Rectal smooth muscle tissue (tissue), 1 donor: ENCODE measurements at regions not wholly inside any gene's neighbourhood (a gene's known extent, or its start where the extent isn't known, plus 50 kb on each side); places are given as distances from the start of the nearest gene placed in this dataset.
"Not testable (repeated sequence)": the region's sequence is repeated elsewhere in the genome, so short reads cannot be mapped to it uniquely, and the experiment has no call there.

Experiments
- H3K27ac ChIP-seq: one replicate; pipeline ENCODE4 v1.7.0; 2013; ENCODE audit warnings: low read depth, low read length, inconsistent platforms
- H3K27me3 ChIP-seq: one replicate; pipeline ENCODE4 v1.7.0; 2013; ENCODE audit warnings: low read length; ENCODE audit not compliant: control insufficient read depth, insufficient read depth
- H3K36me3 ChIP-seq: one replicate; pipeline ENCODE4 v1.7.0; 2013; ENCODE audit warnings: low read length; ENCODE audit not compliant: control insufficient read depth, insufficient read depth
- H3K4me1 ChIP-seq: one replicate; pipeline ENCODE4 v1.7.0; 2013; ENCODE audit warnings: low read length; ENCODE audit not compliant: control insufficient read depth, insufficient read depth
- H3K4me3 ChIP-seq: one replicate; pipeline ENCODE4 v1.7.0; 2013; ENCODE audit warnings: low read length
- H3K9ac ChIP-seq: one replicate; pipeline ENCODE4 v1.7.0; 2013; ENCODE audit warnings: low read length

GRCh38 chr15:81786776-81787175 is 259.0 kb downstream of the MEX3B start:
- no peak overlapping the region for H3K9ac ChIP-seq
- no peaks in the 10 kb centered on the region for H3K36me3 ChIP-seq
- H3K4me1 ChIP-seq = no peaks in the 10 kb centered on the region
- H3K27ac ChIP-seq = no peak overlapping the region
- H3K4me3 ChIP-seq = no peak overlapping the region
- no peaks in the 10 kb centered on the region for H3K27me3 ChIP-seq

DNA sequence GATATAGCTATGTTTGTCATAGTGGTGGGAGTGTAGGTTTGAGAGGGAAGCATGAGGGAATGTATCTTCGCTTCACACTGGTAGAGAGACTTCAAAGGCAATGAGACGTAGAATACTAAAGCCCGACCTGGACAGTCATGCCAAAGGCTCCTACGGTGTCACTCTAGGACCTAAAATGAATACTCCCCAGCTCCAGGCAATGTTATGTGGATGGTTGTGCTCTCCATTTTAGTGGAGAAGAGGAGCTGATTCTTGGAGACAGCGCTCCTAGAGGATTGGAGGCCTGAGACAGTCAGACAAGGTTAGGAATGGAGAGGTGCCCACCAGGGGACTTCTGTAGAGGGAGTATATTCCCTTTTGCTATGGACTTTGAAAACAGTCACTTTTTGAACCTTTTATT is 260.1 kb downstream of the MEX3B start:
- Histone ChIP-seq H3K36me3 (no peaks in the 10 kb centered on the region), H3K4me3 (no peak overlapping the region), H3K9ac (no peak overlapping the region), H3K27ac (no peak overlapping the region), H3K4me1 (no peaks in the 10 kb centered on the region), H3K27me3 (no peaks in the 10 kb centered on the region)

GRCh38 chr15:81785181-81785580 is 260.6 kb downstream of the MEX3B start:
- no peak overlapping the region for H3K9ac ChIP-seq
- H3K27ac ChIP-seq = no peak overlapping the region
- H3K36me3 ChIP-seq = no peaks in the 10 kb centered on the region
- no peaks in the 10 kb centered on the region for H3K27me3 ChIP-seq
- no peak overlapping the region for H3K4me3 ChIP-seq
- H3K4me1 ChIP-seq = no peaks in the 10 kb centered on the region

GRCh38 chr15:81784751-81785150 is 261.1 kb downstream of the MEX3B start:
- H3K36me3 ChIP-seq = no peaks in the 10 kb centered on the region
- H3K27me3 ChIP-seq = no peaks in the 10 kb centered on the region
- H3K4me3 ChIP-seq = no peak overlapping the region
- H3K27ac ChIP-seq = no peak overlapping the region
- H3K4me1 ChIP-seq = no peaks in the 10 kb centered on the region
- H3K9ac ChIP-seq = no peak overlapping the region

- H3K4me3 ChIP-seq = no peak overlapping the region
- H3K27me3 ChIP-seq = no peaks in the 10 kb centered on the region
- no peaks in the 10 kb centered on the region for H3K4me1 ChIP-seq
- no peaks in the 10 kb centered on the region for H3K36me3 ChIP-seq
- no peak overlapping the region for H3K27ac ChIP-seq
- H3K9ac ChIP-seq = no peak overlapping the region
Observed at GRCh38 chr15:81783586-81783985, 262.2 kb downstream of the MEX3B start.

GRCh38 chr15:81783076-81783475 is 262.7 kb downstream of the MEX3B start:
- H3K4me1 ChIP-seq = no peaks in the 10 kb centered on the region
- H3K4me3 ChIP-seq = no peak overlapping the region
- no peak overlapping the region for H3K9ac ChIP-seq
- no peak overlapping the region for H3K27ac ChIP-seq
- no peaks in the 10 kb centered on the region for H3K36me3 ChIP-seq
- H3K27me3 ChIP-seq = no peaks in the 10 kb centered on the region

GRCh38 chr15:81781395-81781794 is 264.4 kb downstream of the MEX3B start:
- no peaks in the 10 kb centered on the region for H3K36me3 ChIP-seq
- H3K4me3 ChIP-seq = no peak overlapping the region
- no peak overlapping the region for H3K9ac ChIP-seq
- H3K27me3 ChIP-seq = no peaks in the 10 kb centered on the region
- no peaks in the 10 kb centered on the region for H3K4me1 ChIP-seq
- no peak overlapping the region for H3K27ac ChIP-seq

- H3K4me3 ChIP-seq = no peak overlapping the region
Observed at GRCh38 chr15:81780966-81781365, 264.9 kb downstream of the MEX3B start.

DNA sequence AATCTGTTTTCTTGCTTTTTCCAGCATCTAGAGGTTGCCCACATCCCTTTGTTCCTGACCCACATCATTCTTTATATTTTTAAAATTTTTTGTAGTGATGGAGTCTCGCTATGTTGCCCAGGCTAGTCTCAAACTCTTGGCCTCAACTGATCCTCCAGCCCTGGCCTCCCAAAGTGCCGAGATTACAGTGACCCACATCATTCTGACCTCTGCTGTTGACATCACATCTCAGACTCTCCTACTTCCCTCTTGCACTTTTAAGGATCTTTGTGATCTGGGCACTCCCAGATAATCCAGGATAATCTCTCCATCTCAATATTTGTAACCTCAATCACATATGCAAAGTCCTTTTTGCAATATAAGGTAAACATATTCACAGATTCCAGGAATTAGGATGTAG is 266.6 kb downstream of the MEX3B start:
- Histone ChIP-seq H3K27ac (no peak overlapping the region), H3K27me3 (no peaks in the 10 kb centered on the region), H3K9ac (no peak overlapping the region), H3K4me3 (no peak overlapping the region), H3K4me1 (no peaks in the 10 kb centered on the region), H3K36me3 (no peaks in the 10 kb centered on the region)

More at GRCh38 chr15:81780966-81781365, 264.9 kb downstream of the MEX3B start:
- no peak overlapping the region for H3K27ac ChIP-seq
- H3K4me1 ChIP-seq = no peaks in the 10 kb centered on the region
- H3K36me3 ChIP-seq = no peaks in the 10 kb centered on the region
- no peak overlapping the region for H3K9ac ChIP-seq
- no peaks in the 10 kb centered on the region for H3K27me3 ChIP-seq

DNA sequence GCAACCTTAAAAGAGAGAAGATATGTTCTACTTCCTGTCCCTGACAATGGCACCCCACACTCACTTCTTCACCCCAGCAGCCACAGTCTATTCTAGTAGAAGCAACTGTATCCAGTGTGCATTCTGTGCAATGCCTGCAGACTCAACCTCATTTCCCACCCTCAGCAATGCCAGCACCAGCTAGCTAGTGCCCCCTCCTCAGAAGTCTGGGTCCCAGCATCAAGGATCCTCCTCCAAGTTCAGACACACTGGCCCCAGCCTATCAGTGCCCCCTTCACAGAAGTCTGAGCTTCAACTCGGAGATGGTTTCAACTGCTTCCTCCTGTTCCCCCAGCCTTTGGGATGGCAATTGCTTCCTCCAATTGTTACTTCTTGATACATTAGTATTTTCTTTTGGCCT is 268.3 kb downstream of the MEX3B start:
- H3K27ac ChIP-seq = no peak overlapping the region
- H3K36me3 ChIP-seq = no peaks in the 10 kb centered on the region
- no peak overlapping the region for H3K9ac ChIP-seq
- H3K4me3 ChIP-seq = no peak overlapping the region
- H3K4me1 ChIP-seq = no peaks in the 10 kb centered on the region
- no peaks in the 10 kb centered on the region for H3K27me3 ChIP-seq

- no peaks in the 10 kb centered on the region for H3K27me3 ChIP-seq
- no peak overlapping the region for H3K9ac ChIP-seq
- no peak overlapping the region for H3K4me3 ChIP-seq
- H3K36me3 ChIP-seq = no peaks in the 10 kb centered on the region
- no peak overlapping the region for H3K27ac ChIP-seq
- H3K4me1 ChIP-seq = no peaks in the 10 kb centered on the region
Observed at GRCh38 chr15:81776976-81777375, 268.8 kb downstream of the MEX3B start.

- H3K4me3 ChIP-seq, H3K27me3 ChIP-seq, H3K27ac ChIP-seq, H3K4me1 ChIP-seq, H3K36me3 ChIP-seq, H3K9ac ChIP-seq: not testable (repeated sequence)
Observed at GRCh38 chr15:81775779-81776178, 270.0 kb downstream of the MEX3B start.

GRCh38 chr15:81774309-81774708 is 271.5 kb downstream of the MEX3B start:
- H3K9ac ChIP-seq = no peak overlapping the region
- no peaks in the 10 kb centered on the region for H3K36me3 ChIP-seq
- H3K4me3 ChIP-seq = no peak overlapping the region
- no peak overlapping the region for H3K27ac ChIP-seq
- no peaks in the 10 kb centered on the region for H3K27me3 ChIP-seq
- no peaks in the 10 kb centered on the region for H3K4me1 ChIP-seq
